Stimulated activated CD8-positive, alpha-beta memory T cell treated with anti-CD3 and anti-CD28 coated beads, Interleukin-12 subunit alpha, Interleukin-12 subunit beta, amount 100 ng/mL, for 1 hour (primary cell): ENCODE measurements at regions not wholly inside any gene's neighbourhood (a gene's known extent, or its start where the extent isn't known, plus 50 kb on each side); places are given as distances from the start of the nearest gene placed in this dataset.

Experiments used
- DNase-seq: peaks from one replicate; pipeline ENCODE4 v3.0.0-alpha.2; 2020; ENCODE audit warnings: low read depth

DNA sequence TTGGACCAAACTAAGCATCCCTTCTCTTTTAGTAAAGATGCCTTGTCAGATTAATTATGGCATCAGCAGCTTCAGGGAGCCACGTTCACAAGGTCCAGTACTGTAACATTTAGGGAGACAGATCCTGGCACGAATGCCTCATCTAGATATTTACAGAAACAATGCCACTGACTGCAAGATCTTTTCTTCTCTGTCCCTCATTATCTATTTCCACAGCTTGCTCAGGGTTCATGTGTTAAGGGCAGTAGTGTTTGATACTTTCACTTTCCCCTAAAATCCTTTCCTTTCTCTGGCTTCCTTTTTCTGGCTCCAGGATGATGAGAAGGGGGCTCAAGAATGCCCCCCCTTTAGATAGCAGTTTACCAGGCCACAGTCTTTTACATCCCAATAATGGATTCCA lies 393.9 kb downstream of the BCL11A start:
- DNase-seq = no peak

GRCh38 chr2:60158262-60158661 lies 395.2 kb downstream of the BCL11A start:
- no peak for DNase-seq

GRCh38 chr2:60157283-60157682 lies 396.2 kb downstream of the BCL11A start:
- DNase-seq = no peak

DNA sequence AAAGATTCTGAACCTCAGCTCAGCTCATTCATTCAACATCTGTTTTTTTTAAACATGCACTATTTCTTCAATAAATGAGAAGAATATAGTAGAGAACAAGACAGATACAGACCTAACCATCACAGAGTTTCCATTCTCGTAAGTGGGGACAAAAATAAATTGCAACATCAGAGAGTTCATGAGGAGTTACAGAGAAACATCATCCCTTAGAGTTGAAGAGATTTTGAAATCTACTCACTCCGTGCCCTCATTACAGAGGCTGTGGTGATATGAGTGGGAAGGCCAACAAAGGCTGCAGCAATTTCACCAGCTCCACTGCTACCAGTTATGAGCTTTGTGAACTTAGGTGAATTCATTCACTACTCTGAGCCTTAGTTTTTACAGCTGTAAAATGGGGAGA lies 399.3 kb downstream of the BCL11A start:
- DNase-seq = no peak

- DNase-seq = no peak
Measured at GRCh38 chr2:60152226-60152833, 401.1 kb downstream of the BCL11A start.

DNA sequence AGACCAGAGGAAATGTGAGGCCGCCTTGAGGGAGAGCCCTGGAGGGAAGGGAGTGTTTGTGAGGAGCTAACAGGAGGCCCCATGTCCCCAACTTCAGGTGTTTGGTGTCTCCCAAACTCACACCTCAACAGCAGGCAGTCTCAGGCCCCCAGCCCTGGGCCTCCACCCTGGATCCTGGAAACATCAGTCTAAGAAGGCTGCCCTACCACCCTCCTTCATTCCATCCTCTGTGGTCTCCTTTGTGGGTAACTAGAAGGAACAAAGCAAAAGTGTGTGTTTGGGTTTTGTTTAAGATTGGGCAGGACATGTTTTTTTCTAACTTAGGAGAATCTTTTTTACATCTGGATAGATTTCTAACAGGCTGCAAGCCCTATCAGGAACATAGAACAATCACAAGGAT lies 404.3 kb downstream of the BCL11A start:
- no peak for DNase-seq

DNA sequence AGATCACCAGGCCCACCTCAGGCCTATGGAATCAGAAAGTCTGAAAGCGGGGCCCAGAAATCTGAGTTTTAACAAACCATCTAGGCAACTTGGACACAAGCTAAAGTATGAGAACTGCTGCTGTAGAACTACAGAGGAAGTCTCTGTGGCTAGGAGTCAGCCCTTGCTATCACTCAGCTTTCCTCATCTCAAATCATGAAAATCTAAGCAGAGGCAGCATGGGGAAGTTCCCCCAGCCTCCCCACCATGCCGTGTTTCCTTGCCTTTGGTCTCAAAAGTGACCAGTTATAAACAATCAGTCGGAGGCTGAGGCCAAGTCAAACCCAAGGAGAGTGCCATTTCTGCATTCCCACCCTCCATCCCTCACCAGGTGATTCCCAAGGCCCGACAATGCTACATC lies 404.7 kb downstream of the BCL11A start:
- no peak for DNase-seq

- no peak for DNase-seq
Measured at GRCh38 chr2:60140185-60140584, 413.3 kb downstream of the BCL11A start.

- no peak for DNase-seq
Measured at GRCh38 chr2:60136913-60137312, 416.5 kb downstream of the BCL11A start.

DNA sequence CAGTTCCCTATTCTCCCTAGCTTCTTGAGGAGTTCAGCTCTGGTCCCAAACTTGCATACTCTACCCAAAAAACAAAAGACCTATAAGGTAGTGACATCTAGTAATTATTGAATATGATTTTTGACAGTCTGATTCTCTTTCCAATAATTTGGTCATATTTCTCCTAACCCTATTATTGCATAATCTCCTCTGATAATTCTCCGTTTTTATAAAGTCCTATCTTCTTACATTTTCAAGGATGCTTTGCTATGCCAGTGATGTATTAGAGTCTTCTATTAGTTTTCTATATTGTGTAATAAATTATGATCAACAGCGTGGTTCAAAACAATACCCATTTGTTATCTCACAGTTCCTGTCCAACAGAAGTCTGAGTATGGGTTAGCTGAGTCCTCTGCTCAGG lies 426.3 kb downstream of the BCL11A start:
- DNase-seq = no peak

DNA sequence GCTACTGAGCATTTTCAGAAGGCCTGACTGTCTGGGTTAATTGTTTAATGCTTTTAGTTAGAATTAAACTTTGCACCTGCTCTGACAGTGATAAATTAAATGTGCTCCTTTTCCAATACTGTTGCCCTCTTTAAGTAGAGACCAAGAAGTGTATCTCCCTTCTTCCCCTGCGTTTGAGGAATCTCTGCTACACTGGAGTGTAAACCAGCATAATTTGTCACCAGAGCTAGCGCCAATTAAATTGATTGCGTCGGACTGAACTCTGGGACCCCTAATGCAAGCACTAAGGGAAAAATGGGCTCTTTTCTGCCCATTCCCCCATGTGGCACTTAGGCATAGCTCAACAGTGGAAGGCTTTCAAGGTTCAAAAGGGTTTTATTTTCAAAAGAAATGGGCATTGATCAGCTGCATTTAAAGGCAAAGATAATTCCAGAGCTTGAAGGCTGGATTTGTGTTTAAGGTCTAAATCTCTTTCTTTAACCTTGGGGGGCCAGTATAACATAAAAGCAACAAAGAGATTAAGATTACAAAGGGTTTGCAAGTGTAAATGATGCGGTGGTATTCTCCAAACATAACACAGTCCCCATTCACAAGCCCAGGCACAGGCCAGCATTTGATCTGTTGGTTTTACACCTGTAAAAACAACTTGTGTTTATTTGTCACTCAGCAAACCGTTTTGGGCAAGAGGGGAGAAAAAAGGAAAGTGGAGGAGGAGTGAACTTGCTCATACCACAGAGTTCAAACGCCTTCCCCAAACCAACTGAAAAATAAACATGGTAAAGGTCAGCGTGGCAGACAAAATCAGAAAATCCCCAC lies 427.6 kb downstream of the BCL11A start:
- no peak for DNase-seq

DNA sequence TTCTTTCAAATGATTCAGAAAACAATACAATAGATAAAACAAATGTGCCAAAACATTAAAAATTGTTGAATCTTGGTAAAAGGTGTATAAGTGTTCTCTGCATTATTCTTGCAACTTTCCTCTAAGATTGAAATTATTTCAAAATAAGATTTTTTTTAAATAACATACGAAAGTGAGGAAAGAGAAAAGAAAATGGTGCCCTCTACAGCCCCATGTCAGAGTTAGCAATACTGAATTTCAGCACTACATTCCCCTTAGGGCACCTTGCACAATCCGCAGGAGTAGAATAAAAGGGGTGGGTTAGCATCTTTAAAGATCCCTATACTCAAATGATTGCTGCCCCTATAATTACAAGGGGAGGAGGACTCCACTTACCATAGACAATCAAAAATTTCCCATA lies 433.7 kb downstream of the BCL11A start:
- DNase-seq = no peak

- DNase-seq = no peak
Measured at GRCh38 chr2:60118917-60119316, 434.5 kb downstream of the BCL11A start.

DNA sequence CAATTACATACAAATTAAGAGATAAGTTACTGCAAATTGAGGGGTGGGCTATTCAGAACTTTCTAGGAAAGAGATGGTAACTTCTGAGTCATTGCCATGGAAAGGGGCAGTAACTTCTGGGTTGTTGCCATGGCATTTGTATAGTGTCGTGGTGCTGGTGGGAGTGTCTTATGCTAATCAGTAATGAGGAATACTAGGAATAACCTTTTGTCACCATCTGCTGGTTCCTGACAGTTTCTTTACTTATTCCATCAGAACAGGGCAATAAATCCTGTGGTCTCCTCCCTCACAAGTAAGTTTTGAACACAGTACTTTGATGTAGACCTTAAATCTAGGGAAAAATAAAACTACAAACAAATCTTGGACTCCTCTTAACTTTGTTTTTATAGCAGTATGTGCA lies 435.4 kb downstream of the BCL11A start:
- DNase-seq = no peak

DNA sequence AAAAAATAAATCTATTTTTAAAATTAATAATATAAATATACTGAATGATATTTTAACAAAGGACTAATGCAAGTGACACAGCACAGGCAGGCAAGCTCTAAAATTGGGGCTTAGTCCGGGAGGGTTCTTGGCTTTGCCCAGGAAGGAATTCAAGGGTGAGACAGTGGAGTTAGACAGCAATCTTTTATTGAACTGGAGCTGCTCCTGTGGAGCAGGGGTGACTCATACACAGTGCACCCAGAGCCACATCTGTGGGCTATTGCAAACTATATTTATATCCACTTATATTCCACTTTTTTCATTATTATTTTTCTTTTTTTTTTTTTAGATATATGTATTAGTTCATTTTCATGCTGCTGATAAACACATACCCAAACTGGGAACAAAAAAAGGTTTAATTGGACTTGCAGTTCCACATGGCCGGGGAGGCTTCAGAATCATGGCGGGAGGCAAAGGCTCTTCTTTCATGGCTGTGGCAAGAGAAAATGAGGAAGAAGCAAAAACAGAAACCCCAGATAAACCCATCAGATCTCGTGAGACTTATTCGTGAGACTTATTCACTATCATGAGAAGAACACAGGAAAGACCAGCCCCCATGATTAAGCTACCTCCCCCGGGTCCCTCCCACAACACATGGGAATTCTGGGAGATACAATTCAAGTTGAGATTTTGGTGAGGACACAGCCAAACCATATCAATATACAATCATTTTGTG lies 437.1 kb downstream of the BCL11A start:
- no peak for DNase-seq

- no peak for DNase-seq
Measured at GRCh38 chr2:60109744-60110143, 443.7 kb downstream of the BCL11A start.

- no peak for DNase-seq
Measured at GRCh38 chr2:60106836-60107529, 446.5 kb downstream of the BCL11A start.

- no peak for DNase-seq
Measured at GRCh38 chr2:60105906-60106305, 447.5 kb downstream of the BCL11A start.

DNA sequence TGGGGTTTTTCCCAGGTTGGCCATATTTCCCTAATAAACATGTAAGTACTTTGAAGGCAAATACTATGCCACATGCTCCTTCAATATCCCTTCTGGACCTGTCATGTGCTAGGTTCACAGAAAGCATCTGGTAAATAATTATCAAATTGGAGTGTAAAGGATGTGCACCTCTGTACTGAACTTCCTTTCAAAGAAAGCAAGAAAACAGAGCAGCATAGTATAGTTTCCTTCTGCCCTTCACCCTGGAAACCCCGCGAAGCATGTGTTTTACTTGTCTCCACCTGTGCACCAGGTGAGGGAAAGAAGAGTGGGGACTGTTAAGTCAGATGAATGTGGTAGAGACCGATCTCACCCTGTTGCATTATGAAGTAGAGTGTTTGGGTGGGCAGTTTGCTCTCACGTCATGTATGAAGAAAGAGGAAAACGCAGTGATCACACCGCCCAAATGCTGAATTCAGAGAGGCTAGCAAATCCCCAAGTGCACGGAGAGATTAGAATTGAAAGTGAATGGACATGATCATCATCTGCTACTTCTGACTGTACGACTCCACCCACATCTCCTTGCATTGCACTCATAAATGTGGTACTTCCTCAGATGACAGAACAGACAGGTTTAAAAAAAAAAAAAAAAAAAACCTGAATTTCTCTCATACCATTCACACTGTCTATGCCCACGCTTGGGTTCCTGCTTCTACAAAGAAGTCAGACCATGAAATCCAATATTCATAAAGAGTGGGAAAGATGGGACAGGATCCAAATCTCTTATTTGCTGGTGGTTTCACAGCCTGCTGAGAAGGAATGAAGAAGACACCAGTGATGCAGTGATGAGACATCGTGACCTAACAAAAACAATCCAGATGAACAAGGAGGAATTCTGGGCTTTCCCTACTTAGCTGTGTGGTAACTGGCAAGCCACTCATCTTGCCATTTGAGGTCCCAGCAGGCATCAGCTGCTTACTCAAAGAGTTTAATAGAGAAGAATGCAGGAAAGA lies 448.6 kb downstream of the BCL11A start:
- no peak for DNase-seq

- no peak for DNase-seq
Measured at GRCh38 chr2:60100034-60100433, 453.4 kb downstream of the BCL11A start.

DNA sequence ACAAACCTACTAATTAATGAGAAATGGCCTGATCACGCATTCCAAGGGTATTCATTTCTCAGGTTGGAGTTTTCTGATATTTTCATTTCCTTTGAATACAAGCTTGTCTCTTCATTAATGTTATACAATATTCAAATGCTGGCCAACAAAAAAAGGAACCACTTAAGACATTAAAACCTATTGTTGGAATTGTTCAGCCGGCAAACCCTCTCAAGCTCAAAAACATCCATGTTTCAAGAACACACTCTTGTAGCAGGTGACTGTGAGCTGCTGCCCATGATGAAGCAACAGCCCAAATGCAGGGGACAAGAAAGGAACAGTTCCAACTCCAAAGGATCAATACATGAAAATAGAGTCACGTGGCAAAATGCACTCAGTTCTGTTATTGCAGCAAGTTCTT lies 454.5 kb downstream of the BCL11A start:
- no peak for DNase-seq
